Gastrocnemius medialis (tissue), 4 donors: ENCODE measurements at regions not wholly inside any gene's neighbourhood (a gene's known extent, or its start where the extent isn't known, plus 50 kb on each side); places are given as distances from the start of the nearest gene placed in this dataset.

Experiments
- CTCF ChIP-seq, 5 experiments: fragments of 450-650 bp in 3 of 5; fragments of 200-600 bp in 2 of 5; sonication (generic) in 2 of 5; IDR thresholded peaks in 4 of 5; conservative IDR thresholded peaks in 1 of 5; 1 replicate in 4 of 5; 2 replicates in 1 of 5; pipeline ENCODE4 v1.5.1; 2016 to 2019; ENCODE audit warnings: antibody characterized with exemption in 5 of 5, mild to moderate bottlenecking in 3 of 5, moderate library complexity in 3 of 5
- POLR2A ChIP-seq, 2 donors: fragments of 450-650 bp; IDR thresholded peaks; one replicate each; pipeline ENCODE4 v1.6.1; 2017; ENCODE audit warnings: antibody characterized with exemption in 2 of 2, mild to moderate bottlenecking in 2 of 2, moderate library complexity in 2 of 2

- TF ChIP-seq CTCF (IDR thresholded peaks at IDR 0.05 in 4 of 5, conservative IDR thresholded peaks at IDR 0.05 in 1 of 5) (no peak), POLR2A (IDR thresholded peaks at IDR 0.05) (no peak)
Measured at GRCh38 chr3:15919971-15920370, 122.2 kb upstream of the ANKRD28 start.
